ENCODE measurements at regions not wholly inside any gene's neighbourhood (a gene's known extent, or its start where the extent isn't known, plus 50 kb on each side); places are given as distances from the start of the nearest gene placed in this dataset.

DNA sequence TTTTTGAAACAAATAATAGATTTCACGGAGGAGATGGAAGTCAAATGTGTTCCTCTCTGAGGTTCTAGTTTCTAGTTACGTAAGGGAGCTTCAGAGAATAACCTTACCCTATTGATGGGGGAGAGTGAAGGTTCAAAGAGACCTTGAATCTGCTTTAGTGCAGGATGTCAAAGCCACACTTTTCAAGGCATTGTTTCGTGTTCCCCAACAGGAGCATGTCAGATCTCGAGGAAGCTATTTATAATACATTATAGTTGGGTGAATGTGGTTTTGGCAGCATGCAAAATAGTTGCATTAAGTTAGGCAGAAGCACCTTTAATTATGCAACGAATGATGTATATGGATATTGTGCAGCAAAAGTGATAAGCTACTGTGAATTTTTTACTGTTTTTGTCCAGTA is 614.9 kb downstream of the SLC16A7 start:
- TF ChIP-seq FOXK2 (IDR thresholded peaks at IDR 0.05) (no peak), TARDBP (IDR thresholded peaks at IDR 0.05) (no peak), FOXM1 (IDR thresholded peaks at IDR 0.05; ENCODE audit: borderline replicate concordance) (no peak), BHLHE40 (IDR thresholded peaks at IDR 0.05; ENCODE audit: borderline replicate concordance) (no peak), HDGF (IDR thresholded peaks at IDR 0.05; ENCODE audit: borderline replicate concordance) (no peak), SUZ12 (IDR thresholded peaks at IDR 0.05) (no peak), ELF4 (IDR thresholded peaks at IDR 0.05) (no peak), NFRKB (IDR thresholded peaks at IDR 0.05) (no peak)

Measured in HEK293T (cell line).